GM12892 (cell line): ENCODE measurements at regions not wholly inside any gene's neighbourhood (a gene's known extent, or its start where the extent isn't known, plus 50 kb on each side); places are given as distances from the start of the nearest gene placed in this dataset.
"Not testable (repeated sequence)": the region's sequence is repeated elsewhere in the genome, so short reads cannot be mapped to it uniquely, and the experiment has no call there.

Experiments used
- DNase-seq: peaks from one replicate; pipeline ENCODE4 v3.0.0; 2011; ENCODE audit not compliant: insufficient read length
- FAIRE-seq: peaks from 2 replicates; lab custom pipeline; 2011; peaks lifted over from hg19 to GRCh38; lab: Jason Lieb, UNC
- POLR2A ChIP-seq: IDR thresholded peaks from 2 replicates; pipeline ENCODE4 v1.6.1; 2011; ENCODE audit warnings: low read depth, low read length, control low read depth
- POLR2AphosphoS5 ChIP-seq: IDR thresholded peaks from 2 replicates; pipeline ENCODE4 v1.6.1; 2011; ENCODE audit warnings: low read depth, low read length, control low read depth
- TAF1 ChIP-seq: IDR thresholded peaks from 2 replicates; pipeline ENCODE4 v1.6.1; 2011; ENCODE audit warnings: low read depth, mild to moderate bottlenecking, control low read depth, low read length, borderline replicate concordance

GRCh38 chr13:33394294-33394932 lies 108.9 kb upstream of the STARD13 start:
- DNase-seq (no peak), FAIRE-seq (no peak)
- TF ChIP-seq TAF1 = no peak

GRCh38 chr13:33401238-33401637 lies 115.7 kb upstream of the STARD13 start:
- DNase-seq (no peak), FAIRE-seq (no peak)
- TF ChIP-seq POLR2AphosphoS5 (no peak), POLR2A (no peak), TAF1 (no peak)

- FAIRE-seq (no peak), DNase-seq (no peak)
- TF ChIP-seq TAF1 (no peak), POLR2A (no peak), POLR2AphosphoS5 (no peak)
Measured at GRCh38 chr13:33402975-33403374, 117.4 kb upstream of the STARD13 start.

GRCh38 chr13:33403807-33404362 lies 118.3 kb upstream of the STARD13 start:
- no peak for TF ChIP-seq POLR2A
- TF ChIP-seq POLR2AphosphoS5 = no peak
- no peak for TF ChIP-seq TAF1
- no peak for DNase-seq
- no peak for FAIRE-seq

GRCh38 chr13:33405371-33405770 lies 119.8 kb upstream of the STARD13 start:
- TF ChIP-seq POLR2AphosphoS5 (no peak), POLR2A (no peak), TAF1 (no peak)
- DNase-seq = no peak
- FAIRE-seq = no peak

- DNase-seq = no peak
- FAIRE-seq = no peak
- no peak for TF ChIP-seq POLR2A
- TF ChIP-seq TAF1 = no peak
- no peak for TF ChIP-seq POLR2AphosphoS5
Measured at GRCh38 chr13:33409673-33410510, 124.3 kb upstream of the STARD13 start.

GRCh38 chr13:33410619-33411018 lies 125.1 kb upstream of the STARD13 start:
- FAIRE-seq = no peak
- TF ChIP-seq TAF1 (no peak), POLR2A (no peak), POLR2AphosphoS5 (no peak)
- no peak for DNase-seq

- TF ChIP-seq TAF1 = no peak
- no peak for DNase-seq
- FAIRE-seq = no peak
Measured at GRCh38 chr13:33411312-33411711, 125.8 kb upstream of the STARD13 start.

GRCh38 chr13:33415822-33416221 lies 130.3 kb upstream of the STARD13 start:
- FAIRE-seq (no peak), DNase-seq (no peak)
- TF ChIP-seq TAF1 (no peak), POLR2A (no peak), POLR2AphosphoS5 (no peak)

GRCh38 chr13:33418224-33418953 lies 132.8 kb upstream of the STARD13 start:
- DNase-seq, FAIRE-seq: not testable (repeated sequence)

- DNase-seq, FAIRE-seq: not testable (repeated sequence)
Measured at GRCh38 chr13:33420117-33420516, 134.6 kb upstream of the STARD13 start.

GRCh38 chr13:33426131-33426530 lies 140.6 kb upstream of the STARD13 start:
- TF ChIP-seq POLR2A (no peak), TAF1 (no peak), POLR2AphosphoS5 (no peak)
- no peak for DNase-seq
- no peak for FAIRE-seq
